Panc1 (cell line): ENCODE measurements at regions not wholly inside any gene's neighbourhood (a gene's known extent, or its start where the extent isn't known, plus 50 kb on each side); places are given as distances from the start of the nearest gene placed in this dataset.

Source experiments
- ATAC-seq: fragments of 200-7000 bp; cut with Tn5 transposase; 2 replicates; pipeline ENCODE4 v1.9.1; 2020; ENCODE audit warnings: mild to moderate bottlenecking, moderate library complexity
- BruUV-seq: library from RNA; stranded (reverse); fragments of 400-500 nt; replicated peaks from 2 replicates; lab custom pipeline; 2021; lab: Mats Ljungman, UMichigan
- CTCF ChIA-PET: fragments of 300-600 bp; sonication (Branson Sonifier 250); formaldehyde crosslinking; loops from one replicate; lab custom pipeline; 2022; ENCODE audit warnings: antibody characterized with exemption; lab: Charles Lee
- POLR2A ChIA-PET: fragments of 300-600 bp; sonication (Branson Sonifier 250); formaldehyde crosslinking; loops from one replicate; lab custom pipeline; 2022; ENCODE audit warnings: antibody characterized with exemption; lab: Charles Lee
- DNase-seq: peaks from one replicate; pipeline ENCODE4 v3.0.0-alpha.2; 2010; ENCODE audit warnings: low read depth, low spot score
- H3K27ac ChIP-seq: 2 replicates; pipeline ENCODE4 v1.5.1; 2011; ENCODE audit warnings: mild to moderate bottlenecking, low read length, inconsistent platforms
- H3K27me3 ChIP-seq: fragments of 200-500 bp; sonication (Bioruptor generic); 2 replicates; pipeline ENCODE4 v1.6.0; 2014; ENCODE audit warnings: low read length, inconsistent platforms; ENCODE audit not compliant: control insufficient read depth, insufficient read depth
- H3K36me3 ChIP-seq: fragments of 200-500 bp; sonication (Bioruptor generic); 2 replicates; pipeline ENCODE4 v1.5.1; 2014; ENCODE audit warnings: inconsistent platforms, mild to moderate bottlenecking, low read length, moderate library complexity; ENCODE audit not compliant: control insufficient read depth, insufficient read depth
- H3K4me1 ChIP-seq: 2 replicates; pipeline ENCODE4 v1.5.1; 2011; ENCODE audit warnings: inconsistent platforms, mild to moderate bottlenecking, low read length, moderate library complexity; ENCODE audit not compliant: control insufficient read depth, insufficient read depth
- H3K4me3 ChIP-seq, 2 experiments: 2 replicates each; pipeline ENCODE4 v1.5.1; 2011 to 2012; ENCODE audit warnings: low read depth in 2 of 2, low read length in 2 of 2, mild to moderate bottlenecking in 2 of 2, inconsistent platforms in 1 of 2, moderate library complexity in 1 of 2
- H3K9me3 ChIP-seq: fragments of 200-500 bp; sonication (Bioruptor generic); 2 replicates; pipeline ENCODE4 v1.5.1; 2014; ENCODE audit warnings: low read depth, mild to moderate bottlenecking, inconsistent platforms, low read length, moderate library complexity; ENCODE audit not compliant: control insufficient read depth, insufficient read depth
- POLR2AphosphoS5 ChIP-seq: IDR thresholded peaks from 2 replicates; pipeline ENCODE4 v1.6.1; 2012; ENCODE audit warnings: mild to moderate bottlenecking, low read depth, low read length, moderate library complexity
- REST ChIP-seq, 2 experiments: IDR thresholded peaks; 2 replicates each; pipeline ENCODE4 v1.6.1; 2011 to 2012; ENCODE audit warnings: low read depth in 2 of 2, control low read depth in 1 of 2, low read length in 1 of 2, mild to moderate bottlenecking in 1 of 2, moderate library complexity in 1 of 2; ENCODE audit not compliant: insufficient read depth in 1 of 2
- SIN3A ChIP-seq: IDR thresholded peaks from 2 replicates; pipeline ENCODE4 v1.6.1; 2012; ENCODE audit warnings: low read depth, mild to moderate bottlenecking, low read length, moderate library complexity, borderline replicate concordance; ENCODE audit not compliant: insufficient read depth
- TCF7L2 ChIP-seq: IDR thresholded peaks from 2 replicates; pipeline ENCODE4 v1.6.1; 2011; ENCODE audit warnings: mild to moderate bottlenecking, low read depth, low read length, inconsistent platforms
- in situ Hi-C: cut with HindIII; loops from 2 replicates; pipeline ENCODE4 v1.10.0; 2016; ENCODE audit warnings: low sequenced_read_pairs, low pct_unique_long_range_greater_than_20kb
- intact Hi-C: fragments of 100-400 bp; cut with micrococcal nuclease; formaldehyde crosslinking; loops from one replicate; pipeline ENCODE4 v1.10.0; 2022; ENCODE audit not compliant: unreplicated experiment
- TF ChIP-seq, protein P1 (sequence below): fragments of 450-650 bp; IDR thresholded peaks from 2 replicates; pipeline ENCODE4 v1.5.1; 2017; ENCODE audit warnings: mild to moderate bottlenecking

DNA sequence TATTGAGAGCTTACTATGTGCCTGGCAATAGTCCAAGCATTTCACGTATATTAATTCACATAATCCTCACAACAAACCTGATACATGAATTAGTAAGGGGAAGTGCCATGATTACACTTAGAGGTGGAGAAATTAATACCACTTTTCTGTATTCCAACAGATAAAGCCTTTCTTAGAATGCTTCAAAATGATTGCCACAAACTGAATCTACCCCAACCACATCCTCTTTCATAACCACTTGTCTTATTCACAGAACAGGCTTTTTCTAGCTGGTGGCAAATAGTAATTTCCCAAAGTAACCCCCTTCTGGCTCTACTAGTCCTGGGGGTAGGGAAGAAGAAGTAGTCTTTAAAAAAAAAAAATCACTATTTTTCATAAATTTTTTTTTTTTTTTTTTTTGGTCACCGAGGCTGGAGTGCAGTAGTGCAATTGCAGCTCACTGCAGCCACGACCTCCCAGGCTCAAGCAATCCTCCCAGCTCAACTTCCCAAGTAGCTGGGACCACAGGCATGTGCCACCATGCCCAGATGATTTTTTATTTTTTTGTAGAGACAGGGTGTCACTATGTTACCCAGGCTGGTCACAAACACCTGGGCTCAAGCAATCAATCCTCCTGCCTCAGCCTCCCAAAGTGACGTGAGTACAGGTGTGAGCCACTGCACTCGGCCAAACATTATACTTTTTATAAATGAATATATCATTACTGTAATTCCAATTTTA is 59.0 kb upstream of the ARID2 start:
- Histone ChIP-seq H3K4me3 (no peak overlapping the region), H3K36me3 (no peaks in the 10 kb centered on the region), H3K27me3 (no peaks in the 10 kb centered on the region), H3K27ac (no peak overlapping the region), H3K9me3 (no peaks in the 10 kb centered on the region), H3K4me1 (no peaks in the 10 kb centered on the region)
- POLR2A ChIA-PET = no interaction called here
- no peak for TF ChIP-seq SIN3A
- TF ChIP-seq REST (IDR thresholded peaks at IDR 0.05; ENCODE audit: insufficient read depth in 1 of 2, low read depth in 2 of 2, low read length in 1 of 2) = no peak
- TF ChIP-seq, protein P1, sequence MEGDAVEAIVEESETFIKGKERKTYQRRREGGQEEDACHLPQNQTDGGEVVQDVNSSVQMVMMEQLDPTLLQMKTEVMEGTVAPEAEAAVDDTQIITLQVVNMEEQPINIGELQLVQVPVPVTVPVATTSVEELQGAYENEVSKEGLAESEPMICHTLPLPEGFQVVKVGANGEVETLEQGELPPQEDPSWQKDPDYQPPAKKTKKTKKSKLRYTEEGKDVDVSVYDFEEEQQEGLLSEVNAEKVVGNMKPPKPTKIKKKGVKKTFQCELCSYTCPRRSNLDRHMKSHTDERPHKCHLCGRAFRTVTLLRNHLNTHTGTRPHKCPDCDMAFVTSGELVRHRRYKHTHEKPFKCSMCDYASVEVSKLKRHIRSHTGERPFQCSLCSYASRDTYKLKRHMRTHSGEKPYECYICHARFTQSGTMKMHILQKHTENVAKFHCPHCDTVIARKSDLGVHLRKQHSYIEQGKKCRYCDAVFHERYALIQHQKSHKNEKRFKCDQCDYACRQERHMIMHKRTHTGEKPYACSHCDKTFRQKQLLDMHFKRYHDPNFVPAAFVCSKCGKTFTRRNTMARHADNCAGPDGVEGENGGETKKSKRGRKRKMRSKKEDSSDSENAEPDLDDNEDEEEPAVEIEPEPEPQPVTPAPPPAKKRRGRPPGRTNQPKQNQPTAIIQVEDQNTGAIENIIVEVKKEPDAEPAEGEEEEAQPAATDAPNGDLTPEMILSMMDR = no peak
- no peak for TF ChIP-seq POLR2AphosphoS5
- TF ChIP-seq TCF7L2 = no peak
- ATAC-seq (no peak), DNase-seq (no peak)
- CTCF ChIA-PET = no interaction called here
- in situ Hi-C loops = no loop called here
- BruUV-seq = no TSS peak
- intact Hi-C loops = no loop called here

- DNase-seq (no peak), ATAC-seq (no peak)
- TF ChIP-seq REST (IDR thresholded peaks at IDR 0.05; ENCODE audit: insufficient read depth in 1 of 2, low read depth in 2 of 2, low read length in 1 of 2) (no peak), SIN3A (no peak), POLR2AphosphoS5 (no peak), TCF7L2 (no peak)
- TF ChIP-seq, protein P1 = no peak
- no peaks in the 10 kb centered on the region for H3K9me3 ChIP-seq
- H3K4me3 ChIP-seq = no peak overlapping the region
- POLR2A ChIA-PET = no interaction called here
- H3K36me3 ChIP-seq = no peaks in the 10 kb centered on the region
- H3K27me3 ChIP-seq = no peaks in the 10 kb centered on the region
- no TSS peak for BruUV-seq
- in situ Hi-C loops = no loop called here
- H3K4me1 ChIP-seq = no peaks in the 10 kb centered on the region
- no peak overlapping the region for H3K27ac ChIP-seq
- CTCF ChIA-PET = no interaction called here
- intact Hi-C loops = no loop called here
Observed at GRCh38 chr12:45671254-45671653, 58.3 kb upstream of the ARID2 start.
